Psoas muscle (tissue), 7 donors: ENCODE measurements at regions not wholly inside any gene's neighbourhood (a gene's known extent, or its start where the extent isn't known, plus 50 kb on each side); places are given as distances from the start of the nearest gene placed in this dataset.

Experiments used
- ATAC-seq, 4 donors: fragments of 200-7000 bp; cut with Tn5 transposase; one replicate each; pipeline ENCODE4 v1.9.1; 2020; ENCODE audit warnings: moderate library complexity in 3 of 4, mild to moderate bottlenecking in 2 of 4
- DNase-seq, 2 donors: peaks; one replicate each; pipeline ENCODE4 v3.0.0-alpha.2; 2020
- H3K27ac ChIP-seq: fragments of 200-600 bp; one replicate; pipeline ENCODE4 v1.8.0; 2022
- H3K27me3 ChIP-seq, 3 donors: fragments of 200-600 bp in 1 of 3; one replicate each; pipeline versions ENCODE4 v1.6.1 to v1.8.0; 2013 to 2022; ENCODE audit warnings: low read length in 2 of 3, mild to moderate bottlenecking in 2 of 3, moderate library complexity in 1 of 3; ENCODE audit not compliant: insufficient read depth in 3 of 3
- H3K36me3 ChIP-seq, 2 donors: fragments of 200-600 bp in 1 of 2; one replicate each; pipeline versions ENCODE4 v1.6.1 to v1.8.0; 2013 to 2022; ENCODE audit warnings: low read depth in 1 of 2, mild to moderate bottlenecking in 1 of 2, moderate library complexity in 1 of 2; ENCODE audit not compliant: insufficient read depth in 1 of 2
- H3K4me1 ChIP-seq: fragments of 200-600 bp; one replicate; pipeline ENCODE4 v1.8.0; 2022
- H3K4me3 ChIP-seq: fragments of 200-600 bp; one replicate; pipeline ENCODE4 v1.8.0; 2022; ENCODE audit warnings: mild to moderate bottlenecking
- H3K9me3 ChIP-seq: fragments of 200-600 bp; one replicate; pipeline ENCODE4 v1.8.0; 2022
- CTCF ChIP-seq: fragments of 200-600 bp; IDR thresholded peaks from one replicate; pipeline ENCODE4 v1.8.0; 2022; ENCODE audit warnings: antibody characterized with exemption
- WGBS, 3 donors: extraction: QIAGEN DNeasy Blood & Tissue Kit; methylation state at CpG; one replicate each; pipeline versions ENCODE4 v1.1.6 to v1.1.7; 2013; 5-methylcytosine and 5-hydroxymethylcytosine counted together
- intact Hi-C, 2 donors: fragments of 100-400 bp; cut with DNase I; formaldehyde crosslinking; loops; one replicate each; pipeline versions ENCODE4 v1.11.0 to v1.14.2; 2022
- donor health status: healthy with polysubstance abuse.
- donor health status: DM: no; HTN: no; CAD: no; lungs with moderate emphysema.
- donor health status: Bipolar disorder and iron deficiency.
- donor health status: healthy.
- donor health status: DM: yes; HTN: yes; CAD: no.
- donor health status: DM: no; HTN: no; CAD: no.
- donor health status: DM: yes; HTN: yes; CAD: no.

- Histone ChIP-seq H3K9me3 (no peaks in the 10 kb centered on the region), H3K36me3 (no peaks in the 10 kb centered on the region), H3K4me1 (no peaks in the 10 kb centered on the region), H3K4me3 (no peak overlapping the region), H3K27ac (no peak overlapping the region), H3K27me3 (peaks cover 0 to 2% (median 0%) of the 10 kb centered on the region in 3 donors)
- no peak for DNase-seq
- intact Hi-C loops, result no loop called here
- ATAC-seq, result no peak
- WGBS, 3 donors, result 89 to 94% (median 89%) methylated on average over 2 of the region's 2 CpGs
- no peak for TF ChIP-seq CTCF
These were observed 78.0 kb upstream of the SLC22A16 start for GRCh38 chr6:110554441-110554840.

GRCh38 chr6:110552901-110553641 is 76.7 kb upstream of the SLC22A16 start:
- DNase-seq (no peak), ATAC-seq (no peak)
- H3K36me3 ChIP-seq, result no peaks in the 10 kb centered on the region
- no peak for TF ChIP-seq CTCF
- H3K4me3 ChIP-seq, result no peak overlapping the region
- H3K27me3 ChIP-seq, result peaks cover 0 to 2% (median 0%) of the 10 kb centered on the region in 3 donors
- WGBS, 3 donors, result 95% methylated on average over 18 of the region's 18 CpGs
- H3K9me3 ChIP-seq, result no peaks in the 10 kb centered on the region
- no peak overlapping the region for H3K27ac ChIP-seq
- no peaks in the 10 kb centered on the region for H3K4me1 ChIP-seq
- intact Hi-C loops, result no loop called here

- DNase-seq (no peak), ATAC-seq (no peak)
- no peak for TF ChIP-seq CTCF
- Histone ChIP-seq H3K27ac (no peak overlapping the region), H3K4me3 (no peak overlapping the region), H3K36me3 (no peaks in the 10 kb centered on the region), H3K27me3 (peaks cover 0 to 2% (median 0%) of the 10 kb centered on the region in 3 donors), H3K4me1 (no peaks in the 10 kb centered on the region), H3K9me3 (no peaks in the 10 kb centered on the region)
- intact Hi-C loops, result no loop called here
These were observed 75.7 kb upstream of the SLC22A16 start for GRCh38 chr6:110552076-110552475.

- Histone ChIP-seq H3K4me3 (no peak overlapping the region), H3K36me3 (no peaks in the 10 kb centered on the region), H3K27ac (no peak overlapping the region), H3K27me3 (peaks cover 0 to 2% (median 0%) of the 10 kb centered on the region in 3 donors), H3K9me3 (no peaks in the 10 kb centered on the region), H3K4me1 (no peaks in the 10 kb centered on the region)
- intact Hi-C loops, result no loop called here
- no peak for DNase-seq
- no peak for TF ChIP-seq CTCF
- 87 to 90% (median 90%) methylated on average over 11 of the region's 11 CpGs for WGBS, 3 donors
- ATAC-seq, result no peak
These were observed 74.7 kb upstream of the SLC22A16 start for GRCh38 chr6:110551088-110551487.

GRCh38 chr6:110550353-110550752 is 73.9 kb upstream of the SLC22A16 start:
- H3K4me3 ChIP-seq, result no peak overlapping the region
- intact Hi-C loops, result no loop called here
- no peaks in the 10 kb centered on the region for H3K4me1 ChIP-seq
- peaks cover 0 to 2% (median 0%) of the 10 kb centered on the region in 3 donors for H3K27me3 ChIP-seq
- no peak for TF ChIP-seq CTCF
- WGBS, 3 donors, result 89 to 92% (median 91%) methylated on average over 5 of the region's 5 CpGs
- H3K9me3 ChIP-seq, result no peaks in the 10 kb centered on the region
- DNase-seq (no peak), ATAC-seq (no peak)
- no peaks in the 10 kb centered on the region for H3K36me3 ChIP-seq
- H3K27ac ChIP-seq, result no peak overlapping the region
